OCI-LY1 (cell line): ENCODE measurements at regions not wholly inside any gene's neighbourhood (a gene's known extent, or its start where the extent isn't known, plus 50 kb on each side); places are given as distances from the start of the nearest gene placed in this dataset.

Experiments used
- EZH2 ChIP-seq: fragments of 200-600 bp; sonication (generic), shearing (Covaris generic); IDR thresholded peaks from 2 replicates; pipeline ENCODE4 v1.8.0; 2017; ENCODE audit warnings: borderline replicate concordance, mixed run types, mild to moderate bottlenecking, antibody characterized with exemption, low read length, moderate library complexity, mixed read lengths
- TF ChIP-seq, protein P1 (sequence below): fragments of 200-600 bp; sonication (generic), shearing (Covaris generic); IDR thresholded peaks from 2 replicates; pipeline ENCODE4 v1.5.1; 2017; ENCODE audit warnings: mild to moderate bottlenecking, antibody characterized with exemption, low read length, moderate library complexity, mixed read lengths

- no peak for TF ChIP-seq EZH2
- TF ChIP-seq, protein P1, sequence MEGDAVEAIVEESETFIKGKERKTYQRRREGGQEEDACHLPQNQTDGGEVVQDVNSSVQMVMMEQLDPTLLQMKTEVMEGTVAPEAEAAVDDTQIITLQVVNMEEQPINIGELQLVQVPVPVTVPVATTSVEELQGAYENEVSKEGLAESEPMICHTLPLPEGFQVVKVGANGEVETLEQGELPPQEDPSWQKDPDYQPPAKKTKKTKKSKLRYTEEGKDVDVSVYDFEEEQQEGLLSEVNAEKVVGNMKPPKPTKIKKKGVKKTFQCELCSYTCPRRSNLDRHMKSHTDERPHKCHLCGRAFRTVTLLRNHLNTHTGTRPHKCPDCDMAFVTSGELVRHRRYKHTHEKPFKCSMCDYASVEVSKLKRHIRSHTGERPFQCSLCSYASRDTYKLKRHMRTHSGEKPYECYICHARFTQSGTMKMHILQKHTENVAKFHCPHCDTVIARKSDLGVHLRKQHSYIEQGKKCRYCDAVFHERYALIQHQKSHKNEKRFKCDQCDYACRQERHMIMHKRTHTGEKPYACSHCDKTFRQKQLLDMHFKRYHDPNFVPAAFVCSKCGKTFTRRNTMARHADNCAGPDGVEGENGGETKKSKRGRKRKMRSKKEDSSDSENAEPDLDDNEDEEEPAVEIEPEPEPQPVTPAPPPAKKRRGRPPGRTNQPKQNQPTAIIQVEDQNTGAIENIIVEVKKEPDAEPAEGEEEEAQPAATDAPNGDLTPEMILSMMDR = no peak
Measured at GRCh38 chr7:98703916-98704315, 86.8 kb downstream of the NPTX2 start.
